GM12875 (cell line): ENCODE measurements at regions not wholly inside any gene's neighbourhood (a gene's known extent, or its start where the extent isn't known, plus 50 kb on each side); places are given as distances from the start of the nearest gene placed in this dataset.
"Not testable (repeated sequence)": the region's sequence is repeated elsewhere in the genome, so short reads cannot be mapped to it uniquely, and the experiment has no call there.

Source experiments
- H3K4me3 ChIP-seq: one replicate; pipeline ENCODE4 v1.5.1; 2011; ENCODE audit warnings: low read depth, low read length, control low read depth
- CTCF ChIP-seq: IDR thresholded peaks from 2 replicates; pipeline ENCODE4 v1.5.1; 2011; ENCODE audit warnings: low read depth, mild to moderate bottlenecking, control low read depth, inconsistent platforms, low read length, moderate library complexity, borderline replicate concordance; ENCODE audit not compliant: insufficient read depth

- no peak for TF ChIP-seq CTCF
- H3K4me3 ChIP-seq: no peak overlapping the region
Observed at GRCh38 chr18:55974521-55974920, 386.5 kb upstream of the TCF4 start.

- no peak overlapping the region for H3K4me3 ChIP-seq
- no peak for TF ChIP-seq CTCF
Observed at GRCh38 chr18:55968550-55968949, 380.6 kb upstream of the TCF4 start.

GRCh38 chr18:55967019-55967418 is 379.0 kb upstream of the TCF4 start:
- H3K4me3 ChIP-seq: no peak overlapping the region
- no peak for TF ChIP-seq CTCF

- no peak overlapping the region for H3K4me3 ChIP-seq
- TF ChIP-seq CTCF: no peak
Observed at GRCh38 chr18:55964171-55964570, 376.2 kb upstream of the TCF4 start.

- H3K4me3 ChIP-seq: no peak overlapping the region
- no peak for TF ChIP-seq CTCF
Observed at GRCh38 chr18:55953326-55953725, 365.3 kb upstream of the TCF4 start.

GRCh38 chr18:55951738-55952137 is 363.7 kb upstream of the TCF4 start:
- not testable (repeated sequence) for H3K4me3 ChIP-seq

GRCh38 chr18:55950379-55951166 is 362.6 kb upstream of the TCF4 start:
- no peak for TF ChIP-seq CTCF
- no peak overlapping the region for H3K4me3 ChIP-seq

- TF ChIP-seq CTCF: no peak
- H3K4me3 ChIP-seq: no peak overlapping the region
Observed at GRCh38 chr18:55934821-55935220, 346.8 kb upstream of the TCF4 start.
